ENCODE measurements at regions not wholly inside any gene's neighbourhood (a gene's known extent, or its start where the extent isn't known, plus 50 kb on each side); places are given as distances from the start of the nearest gene placed in this dataset.

GRCh38 chr13:99822820-99823219 lies 148.7 kb downstream of the ZIC5 start:
- no peak overlapping the region for H3K4me2 ChIP-seq (ENCODE audit: insufficient read depth, low read length)
- no peak overlapping the region for H3K27ac ChIP-seq (ENCODE audit: low read length)
- TF ChIP-seq CTCF (IDR thresholded peaks at IDR 0.05; ENCODE audit: borderline replicate concordance, extremely low read depth, low read length, poor library complexity, severe bottlenecking) (no peak), EZH2 (IDR thresholded peaks at IDR 0.05; ENCODE audit: borderline replicate concordance, low read depth, low read length, severe bottlenecking) (no peak)
- no peak overlapping the region for H3K9ac ChIP-seq (ENCODE audit: low read depth, low read length)
- no peaks in the 10 kb centered on the region for H3K9me3 ChIP-seq (ENCODE audit: insufficient read depth, low read length, severe bottlenecking)
- H3K27me3 ChIP-seq (ENCODE audit: insufficient read depth, low read length, poor library complexity): no peaks in the 10 kb centered on the region
- no peaks in the 10 kb centered on the region for H3K36me3 ChIP-seq (ENCODE audit: insufficient read depth, low read length)
- no peak overlapping the region for H3K4me3 ChIP-seq (ENCODE audit: low read depth in 1 of 2, low read length in 2 of 2)
- no peak overlapping the region for H2AFZ ChIP-seq (ENCODE audit: low read depth, low read length)
- no peaks in the 10 kb centered on the region for H3K4me1 ChIP-seq (ENCODE audit: insufficient read depth, low read length)
- DNase-seq (no peak), ATAC-seq (ENCODE audit: insufficient read depth, low read depth) (no peak)
- H4K20me1 ChIP-seq (ENCODE audit: insufficient read depth, low read length): no peaks in the 10 kb centered on the region
- H3K79me2 ChIP-seq (ENCODE audit: insufficient read depth, low read length): no peaks in the 10 kb centered on the region

- DNase-seq (no peak), ATAC-seq (ENCODE audit: insufficient read depth, low read depth) (no peak)
- H3K4me2 ChIP-seq (ENCODE audit: insufficient read depth, low read length): no peak overlapping the region
- no peak overlapping the region for H3K9ac ChIP-seq (ENCODE audit: low read depth, low read length)
- no peaks in the 10 kb centered on the region for H3K36me3 ChIP-seq (ENCODE audit: insufficient read depth, low read length)
- no peak overlapping the region for H3K27ac ChIP-seq (ENCODE audit: low read length)
- no peaks in the 10 kb centered on the region for H3K4me1 ChIP-seq (ENCODE audit: insufficient read depth, low read length)
- H3K79me2 ChIP-seq (ENCODE audit: insufficient read depth, low read length): no peaks in the 10 kb centered on the region
- H2AFZ ChIP-seq (ENCODE audit: low read depth, low read length): no peak overlapping the region
- H4K20me1 ChIP-seq (ENCODE audit: insufficient read depth, low read length): no peaks in the 10 kb centered on the region
- no peak overlapping the region for H3K4me3 ChIP-seq (ENCODE audit: low read depth in 1 of 2, low read length in 2 of 2)
- TF ChIP-seq EZH2 (IDR thresholded peaks at IDR 0.05; ENCODE audit: borderline replicate concordance, low read depth, low read length, severe bottlenecking): no peak
- TF ChIP-seq CTCF (IDR thresholded peaks at IDR 0.05; ENCODE audit: borderline replicate concordance, extremely low read depth, low read length, poor library complexity, severe bottlenecking): no peak
- no peaks in the 10 kb centered on the region for H3K27me3 ChIP-seq (ENCODE audit: insufficient read depth, low read length, poor library complexity)
- no peaks in the 10 kb centered on the region for H3K9me3 ChIP-seq (ENCODE audit: insufficient read depth, low read length, severe bottlenecking)
Measured at GRCh38 chr13:99821741-99822140, 149.8 kb downstream of the ZIC5 start.

- Histone ChIP-seq H3K79me2 (ENCODE audit: insufficient read depth, low read length) (no peaks in the 10 kb centered on the region), H3K9me3 (ENCODE audit: insufficient read depth, low read length, severe bottlenecking) (no peaks in the 10 kb centered on the region), H3K4me3 (ENCODE audit: low read depth in 1 of 2, low read length in 2 of 2) (no peak overlapping the region), H3K27me3 (ENCODE audit: insufficient read depth, low read length, poor library complexity) (no peaks in the 10 kb centered on the region), H3K9ac (ENCODE audit: low read depth, low read length) (no peak overlapping the region), H2AFZ (ENCODE audit: low read depth, low read length) (no peak overlapping the region), H3K4me1 (ENCODE audit: insufficient read depth, low read length) (no peaks in the 10 kb centered on the region), H3K27ac (ENCODE audit: low read length) (no peak overlapping the region), H3K4me2 (ENCODE audit: insufficient read depth, low read length) (no peak overlapping the region), H4K20me1 (ENCODE audit: insufficient read depth, low read length) (no peaks in the 10 kb centered on the region), H3K36me3 (ENCODE audit: insufficient read depth, low read length) (no peaks in the 10 kb centered on the region)
- DNase-seq (no peak), ATAC-seq (ENCODE audit: insufficient read depth, low read depth) (no peak)
- TF ChIP-seq EZH2 (IDR thresholded peaks at IDR 0.05; ENCODE audit: borderline replicate concordance, low read depth, low read length, severe bottlenecking) (no peak), CTCF (IDR thresholded peaks at IDR 0.05; ENCODE audit: borderline replicate concordance, extremely low read depth, low read length, poor library complexity, severe bottlenecking) (no peak)
Measured at GRCh38 chr13:99819967-99820366, 151.6 kb downstream of the ZIC5 start.

- no peaks in the 10 kb centered on the region for H3K4me1 ChIP-seq (ENCODE audit: insufficient read depth, low read length)
- no peaks in the 10 kb centered on the region for H3K79me2 ChIP-seq (ENCODE audit: insufficient read depth, low read length)
- H3K9ac ChIP-seq (ENCODE audit: low read depth, low read length): no peak overlapping the region
- no peaks in the 10 kb centered on the region for H3K27me3 ChIP-seq (ENCODE audit: insufficient read depth, low read length, poor library complexity)
- ATAC-seq (ENCODE audit: insufficient read depth, low read depth): no peak
- DNase-seq: no peak
- no peaks in the 10 kb centered on the region for H3K36me3 ChIP-seq (ENCODE audit: insufficient read depth, low read length)
- no peak overlapping the region for H3K27ac ChIP-seq (ENCODE audit: low read length)
- no peak overlapping the region for H3K4me3 ChIP-seq (ENCODE audit: low read depth in 1 of 2, low read length in 2 of 2)
- no peaks in the 10 kb centered on the region for H3K9me3 ChIP-seq (ENCODE audit: insufficient read depth, low read length, severe bottlenecking)
- no peaks in the 10 kb centered on the region for H4K20me1 ChIP-seq (ENCODE audit: insufficient read depth, low read length)
- no peak overlapping the region for H2AFZ ChIP-seq (ENCODE audit: low read depth, low read length)
- no peak overlapping the region for H3K4me2 ChIP-seq (ENCODE audit: insufficient read depth, low read length)
- TF ChIP-seq EZH2 (IDR thresholded peaks at IDR 0.05; ENCODE audit: borderline replicate concordance, low read depth, low read length, severe bottlenecking): no peak
- TF ChIP-seq CTCF (IDR thresholded peaks at IDR 0.05; ENCODE audit: borderline replicate concordance, extremely low read depth, low read length, poor library complexity, severe bottlenecking): no peak
Measured at GRCh38 chr13:99816321-99816720, 155.2 kb downstream of the ZIC5 start.
